ENCODE measurements at regions not wholly inside any gene's neighbourhood (a gene's known extent, or its start where the extent isn't known, plus 50 kb on each side); places are given as distances from the start of the nearest gene placed in this dataset.

GRCh38 chrX:39438603-39439602, 637.6 kb downstream of the MID1IP1 start:
- TF ChIP-seq CTCF (optimal IDR thresholded peaks at IDR 0.05 in 1 of 3, IDR thresholded peaks at IDR 0.05 in 1 of 3, conservative IDR thresholded peaks at IDR 0.05 in 1 of 3; ENCODE audit: extremely low read depth in 1 of 3, insufficient read depth in 2 of 3, low read length in 3 of 3): peak in 1 of 3 experiments; percentile 31
- no peak for TF ChIP-seq EZH2 (IDR thresholded peaks at IDR 0.05; ENCODE audit: low read length)

Data from keratinocyte (primary cell).